Peyer's patch (tissue), 4 donors: ENCODE measurements at regions not wholly inside any gene's neighbourhood (a gene's known extent, or its start where the extent isn't known, plus 50 kb on each side); places are given as distances from the start of the nearest gene placed in this dataset.

Source experiments
- DNase-seq, 3 donors: peaks; one replicate each; pipeline ENCODE4 v3.0.0-alpha.2; 2017 to 2019
- H3K27ac ChIP-seq, 4 donors: fragments of 200-600 bp; sonication (generic); one replicate each; pipeline ENCODE4 v1.5.1; 2016 to 2019
- H3K27me3 ChIP-seq, 2 donors: fragments of 200-600 bp; sonication (generic); one replicate each; pipeline ENCODE4 v1.5.1; 2019
- H3K36me3 ChIP-seq, 3 donors: fragments of 200-600 bp; sonication (generic); one replicate each; pipeline ENCODE4 v1.5.1; 2016 to 2019
- H3K4me1 ChIP-seq, 4 donors: fragments of 200-600 bp; sonication (generic); one replicate each; pipeline ENCODE4 v1.5.1; 2016 to 2019
- H3K4me3 ChIP-seq, 4 donors: fragments of 200-600 bp; sonication (generic); 1 replicate in 3 of 4; 2 replicates in 1 of 4; pipeline ENCODE4 v1.5.1; 2016 to 2019; ENCODE audit warnings: mild to moderate bottlenecking in 1 of 4
- H3K9me3 ChIP-seq, 4 donors: fragments of 200-600 bp; sonication (generic); one replicate each; pipeline ENCODE4 v1.5.1; 2016 to 2019; ENCODE audit warnings: mild to moderate bottlenecking in 1 of 4
- POLR2A ChIP-seq, 2 donors: fragments of 450-650 bp; IDR thresholded peaks; one replicate each; pipeline ENCODE4 v1.5.1; 2017; ENCODE audit warnings: antibody characterized with exemption in 2 of 2, mild to moderate bottlenecking in 2 of 2, moderate library complexity in 2 of 2
- TF ChIP-seq, protein P1 (sequence below), 6 experiments: fragments of 450-650 bp in 4 of 6; fragments of 200-600 bp in 2 of 6; sonication (generic) in 1 of 6; IDR thresholded peaks; one replicate each; pipeline ENCODE4 v1.5.1; 2017 to 2019; ENCODE audit warnings: antibody characterized with exemption in 6 of 6, mild to moderate bottlenecking in 3 of 6, moderate library complexity in 1 of 6

DNA sequence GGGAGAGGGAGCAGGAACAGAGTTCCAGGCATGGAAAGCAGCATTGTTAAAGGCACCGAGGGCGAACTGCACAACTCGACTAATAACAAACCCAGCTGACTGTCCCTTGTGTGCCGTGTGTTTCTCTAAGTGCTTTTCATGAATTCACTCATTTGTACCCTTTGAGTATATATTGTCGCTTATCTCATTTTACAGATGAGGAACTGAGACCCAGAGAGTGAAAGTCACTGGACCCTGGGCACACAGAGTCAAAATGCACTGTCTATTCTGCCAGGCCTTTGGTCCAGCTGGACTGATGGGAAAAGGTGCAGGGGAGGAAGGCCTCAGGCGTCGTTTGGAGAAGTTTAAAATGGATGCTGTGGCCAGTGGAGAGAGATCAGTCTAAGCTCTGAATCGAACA lies 100.7 kb upstream of the GRIK3 start:
- no peaks in the 10 kb centered on the region for H3K9me3 ChIP-seq
- H3K4me3 ChIP-seq: no peak overlapping the region
- no peaks in the 10 kb centered on the region for H3K4me1 ChIP-seq
- no peaks in the 10 kb centered on the region for H3K27me3 ChIP-seq
- H3K27ac ChIP-seq: no peak overlapping the region
- TF ChIP-seq, protein P1, sequence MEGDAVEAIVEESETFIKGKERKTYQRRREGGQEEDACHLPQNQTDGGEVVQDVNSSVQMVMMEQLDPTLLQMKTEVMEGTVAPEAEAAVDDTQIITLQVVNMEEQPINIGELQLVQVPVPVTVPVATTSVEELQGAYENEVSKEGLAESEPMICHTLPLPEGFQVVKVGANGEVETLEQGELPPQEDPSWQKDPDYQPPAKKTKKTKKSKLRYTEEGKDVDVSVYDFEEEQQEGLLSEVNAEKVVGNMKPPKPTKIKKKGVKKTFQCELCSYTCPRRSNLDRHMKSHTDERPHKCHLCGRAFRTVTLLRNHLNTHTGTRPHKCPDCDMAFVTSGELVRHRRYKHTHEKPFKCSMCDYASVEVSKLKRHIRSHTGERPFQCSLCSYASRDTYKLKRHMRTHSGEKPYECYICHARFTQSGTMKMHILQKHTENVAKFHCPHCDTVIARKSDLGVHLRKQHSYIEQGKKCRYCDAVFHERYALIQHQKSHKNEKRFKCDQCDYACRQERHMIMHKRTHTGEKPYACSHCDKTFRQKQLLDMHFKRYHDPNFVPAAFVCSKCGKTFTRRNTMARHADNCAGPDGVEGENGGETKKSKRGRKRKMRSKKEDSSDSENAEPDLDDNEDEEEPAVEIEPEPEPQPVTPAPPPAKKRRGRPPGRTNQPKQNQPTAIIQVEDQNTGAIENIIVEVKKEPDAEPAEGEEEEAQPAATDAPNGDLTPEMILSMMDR (IDR thresholded peaks at IDR 0.05): no peak
- no peak for TF ChIP-seq POLR2A (IDR thresholded peaks at IDR 0.05)
- H3K36me3 ChIP-seq: no peaks in the 10 kb centered on the region
- no peak for DNase-seq

DNA sequence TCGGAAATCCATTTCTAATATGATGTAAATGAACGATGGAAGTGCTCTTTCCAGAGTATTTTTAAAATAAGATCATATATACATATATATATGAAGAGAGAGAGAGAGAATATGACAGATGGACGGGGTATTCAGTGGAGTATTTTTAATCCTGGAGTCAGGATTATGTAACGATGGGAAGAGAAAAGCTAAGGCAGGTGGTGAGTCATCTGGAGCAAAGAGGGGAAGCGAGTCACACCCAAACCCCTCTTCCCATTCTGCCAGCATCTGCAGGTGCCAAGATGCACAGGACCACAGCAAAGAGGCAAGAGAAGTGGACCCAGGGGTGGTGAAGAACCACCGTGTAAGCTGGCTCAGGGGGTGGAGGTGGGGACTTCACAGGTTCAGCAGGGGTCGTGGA lies 102.7 kb upstream of the GRIK3 start:
- Histone ChIP-seq H3K4me1 (no peaks in the 10 kb centered on the region), H3K36me3 (no peaks in the 10 kb centered on the region), H3K27ac (no peak overlapping the region), H3K9me3 (no peaks in the 10 kb centered on the region), H3K4me3 (no peak overlapping the region), H3K27me3 (no peaks in the 10 kb centered on the region)
- DNase-seq: no peak
- TF ChIP-seq, protein P1 (IDR thresholded peaks at IDR 0.05): no peak

DNA sequence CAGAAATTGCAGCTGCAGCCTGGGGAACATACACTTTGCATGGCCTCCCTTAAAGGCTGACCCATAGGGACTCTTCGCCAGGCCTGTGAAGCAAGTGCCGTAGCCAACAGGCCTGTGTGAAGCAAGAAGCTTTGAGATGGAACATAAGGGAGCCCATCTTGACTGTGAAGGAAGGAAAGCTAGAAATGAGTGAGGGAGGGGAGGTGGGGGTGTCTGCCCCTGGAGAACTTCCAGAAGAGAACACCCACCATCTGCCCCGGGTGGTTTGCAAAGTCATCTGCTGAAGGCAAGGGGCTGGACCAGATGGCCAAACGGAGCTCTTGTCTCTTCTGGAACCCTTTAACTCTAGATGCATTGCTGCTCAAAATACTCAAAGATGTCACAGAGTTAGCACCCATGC lies 103.3 kb upstream of the GRIK3 start:
- no peak for DNase-seq
- Histone ChIP-seq H3K9me3 (no peaks in the 10 kb centered on the region), H3K36me3 (no peaks in the 10 kb centered on the region), H3K27ac (no peak overlapping the region), H3K27me3 (no peaks in the 10 kb centered on the region), H3K4me1 (no peaks in the 10 kb centered on the region), H3K4me3 (no peak overlapping the region)
- no peak for TF ChIP-seq POLR2A (IDR thresholded peaks at IDR 0.05)
- TF ChIP-seq, protein P1 (IDR thresholded peaks at IDR 0.05): no peak

DNA sequence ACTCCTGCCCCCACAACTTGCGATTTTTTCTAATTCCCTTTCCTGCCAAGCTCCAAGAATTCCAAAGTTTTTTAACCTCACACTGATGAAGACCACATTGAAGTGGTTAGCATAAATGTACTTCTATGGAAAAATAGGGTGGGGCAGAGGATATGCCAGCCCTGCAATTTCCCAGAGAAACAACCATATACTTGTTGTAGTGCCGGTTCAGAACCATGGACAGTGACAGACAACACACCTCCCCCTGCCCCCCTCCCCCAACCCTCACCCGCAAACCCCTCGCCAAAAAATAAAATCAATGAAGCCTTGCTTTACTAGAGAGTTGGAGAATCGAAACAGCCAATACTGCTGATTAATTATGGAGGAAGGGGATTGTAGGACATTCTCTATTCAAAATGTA lies 109.5 kb upstream of the GRIK3 start:
- Histone ChIP-seq H3K27ac (no peak overlapping the region), H3K36me3 (no peaks in the 10 kb centered on the region), H3K4me3 (no peak overlapping the region), H3K27me3 (no peaks in the 10 kb centered on the region), H3K9me3 (no peaks in the 10 kb centered on the region), H3K4me1 (no peaks in the 10 kb centered on the region)
- no peak for DNase-seq
- TF ChIP-seq, protein P1 (IDR thresholded peaks at IDR 0.05): no peak
- TF ChIP-seq POLR2A (IDR thresholded peaks at IDR 0.05): no peak

DNA sequence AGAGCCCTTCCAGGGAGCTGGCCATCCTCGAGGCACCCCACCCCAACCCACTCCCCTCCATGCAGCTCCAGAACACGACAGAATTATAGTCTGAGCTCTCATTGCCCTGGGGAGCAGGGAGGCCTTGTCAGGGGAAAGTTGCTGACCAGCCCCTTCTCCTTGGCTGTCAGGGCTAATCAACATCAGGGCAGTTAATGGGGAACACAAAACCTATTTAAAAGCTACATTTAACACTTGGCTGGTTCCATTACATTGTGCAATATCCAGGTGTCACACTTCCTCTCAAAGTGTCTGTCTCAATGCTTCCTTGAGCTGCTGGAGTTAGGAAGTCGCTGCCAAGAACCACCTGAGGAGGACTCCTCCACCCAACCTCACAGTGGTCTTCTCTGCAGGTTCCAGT lies 111.8 kb upstream of the GRIK3 start:
- H3K9me3 ChIP-seq: no peaks in the 10 kb centered on the region

More for the DNA sequence above, 111.8 kb upstream of the GRIK3 start:
- Histone ChIP-seq H3K36me3 (no peaks in the 10 kb centered on the region), H3K27me3 (no peaks in the 10 kb centered on the region), H3K27ac (no peak overlapping the region), H3K4me3 (no peak overlapping the region), H3K4me1 (no peaks in the 10 kb centered on the region)
- TF ChIP-seq POLR2A (IDR thresholded peaks at IDR 0.05): no peak
- TF ChIP-seq, protein P1 (IDR thresholded peaks at IDR 0.05): no peak
- no peak for DNase-seq
